Ishikawa (cell line): ENCODE measurements at regions not wholly inside any gene's neighbourhood (a gene's known extent, or its start where the extent isn't known, plus 50 kb on each side); places are given as distances from the start of the nearest gene placed in this dataset.

Experiments
- CEBPB ChIP-seq: IDR thresholded peaks from 2 replicates; pipeline ENCODE4 v1.6.1; 2012
- CREB1 ChIP-seq: IDR thresholded peaks from 2 replicates; pipeline ENCODE4 v1.6.1; 2012; ENCODE audit warnings: low read depth
- EGR1 ChIP-seq: IDR thresholded peaks from 2 replicates; pipeline ENCODE4 v1.6.1; 2012
- EP300 ChIP-seq: IDR thresholded peaks from 2 replicates; pipeline ENCODE4 v1.6.1; 2012; ENCODE audit warnings: borderline replicate concordance
- FOXM1 ChIP-seq: IDR thresholded peaks from 2 replicates; pipeline ENCODE4 v1.6.1; 2012; ENCODE audit warnings: low read depth, borderline replicate concordance
- MAX ChIP-seq: IDR thresholded peaks from 2 replicates; pipeline ENCODE4 v1.6.1; 2012
- NFIC ChIP-seq: IDR thresholded peaks from 2 replicates; pipeline ENCODE4 v1.6.1; 2012
- RAD21 ChIP-seq: IDR thresholded peaks from 2 replicates; pipeline ENCODE4 v1.6.1; 2012; ENCODE audit warnings: low read depth
- REST ChIP-seq: IDR thresholded peaks from 2 replicates; pipeline ENCODE4 v1.6.1; 2012; ENCODE audit warnings: low read depth, mild to moderate bottlenecking
- TAF1 ChIP-seq: IDR thresholded peaks from 2 replicates; pipeline ENCODE4 v1.6.1; 2012; ENCODE audit warnings: low read depth, mild to moderate bottlenecking
- TCF12 ChIP-seq: IDR thresholded peaks from 2 replicates; pipeline ENCODE4 v1.6.1; 2012; ENCODE audit warnings: low read depth
- TEAD4 ChIP-seq: IDR thresholded peaks from 2 replicates; pipeline ENCODE4 v1.6.1; 2012
- USF1 ChIP-seq: IDR thresholded peaks from 2 replicates; pipeline ENCODE4 v1.6.1; 2012
- YY1 ChIP-seq: IDR thresholded peaks from 2 replicates; pipeline ENCODE4 v1.6.1; 2012; ENCODE audit warnings: low read depth
- ZBTB7A ChIP-seq: IDR thresholded peaks from 2 replicates; pipeline ENCODE4 v1.6.1; 2012; ENCODE audit warnings: low read depth

GRCh38 chr5:165135565-165135964 is 1630.1 kb downstream of the MAT2B start:
- TF ChIP-seq EP300 (no peak), USF1 (no peak), FOXM1 (no peak)

GRCh38 chr5:165137701-165138100 is 1632.3 kb downstream of the MAT2B start:
- TF ChIP-seq TAF1 (no peak), USF1 (no peak), ZBTB7A (no peak), EGR1 (no peak), EP300 (no peak), CREB1 (no peak), CEBPB (no peak), FOXM1 (no peak), REST (no peak), RAD21 (no peak), YY1 (no peak), MAX (no peak), TCF12 (no peak), TEAD4 (no peak), NFIC (no peak)

- no peak for TF ChIP-seq ZBTB7A
- no peak for TF ChIP-seq FOXM1
- TF ChIP-seq REST: no peak
- TF ChIP-seq CREB1: no peak
- TF ChIP-seq TEAD4: no peak
- TF ChIP-seq NFIC: no peak
- TF ChIP-seq RAD21: no peak
- no peak for TF ChIP-seq YY1
- TF ChIP-seq MAX: no peak
- TF ChIP-seq TAF1: no peak
- no peak for TF ChIP-seq USF1
- TF ChIP-seq CEBPB: no peak
- no peak for TF ChIP-seq TCF12
- no peak for TF ChIP-seq EP300
- no peak for TF ChIP-seq EGR1
These were observed 1632.8 kb downstream of the MAT2B start for GRCh38 chr5:165138236-165138635.

- no peak for TF ChIP-seq EGR1
- TF ChIP-seq CREB1: no peak
- TF ChIP-seq TCF12: no peak
- TF ChIP-seq ZBTB7A: no peak
- no peak for TF ChIP-seq EP300
- no peak for TF ChIP-seq RAD21
These were observed 1633.8 kb downstream of the MAT2B start for GRCh38 chr5:165139262-165139661.

GRCh38 chr5:165139721-165140120 is 1634.3 kb downstream of the MAT2B start:
- TF ChIP-seq MAX: no peak
- no peak for TF ChIP-seq NFIC
- TF ChIP-seq CEBPB: no peak
- TF ChIP-seq USF1: no peak

GRCh38 chr5:165143741-165144140 is 1638.3 kb downstream of the MAT2B start:
- TF ChIP-seq NFIC (no peak), EP300 (no peak), YY1 (no peak), ZBTB7A (no peak), CREB1 (no peak), CEBPB (no peak), TAF1 (no peak), FOXM1 (no peak), MAX (no peak), USF1 (no peak), REST (no peak), TEAD4 (no peak), RAD21 (no peak), EGR1 (no peak), TCF12 (no peak)
